ENCODE measurements at regions not wholly inside any gene's neighbourhood (a gene's known extent, or its start where the extent isn't known, plus 50 kb on each side); places are given as distances from the start of the nearest gene placed in this dataset.

- no peaks in the 10 kb centered on the region for H3K9me3 ChIP-seq (ENCODE audit: control insufficient read depth, low read length)
Observed at GRCh38 chr9:71582347-71582746, 186.0 kb downstream of the CEMIP2 start.

GRCh38 chr9:71581101-71581500, 187.2 kb downstream of the CEMIP2 start:
- no peak overlapping the region for H3K4me3 Mint-ChIP-seq
- no peak overlapping the region for H3K27ac Mint-ChIP-seq
- H3K9me3 Mint-ChIP-seq = no peaks in the 10 kb centered on the region
- 98% methylated on average over 2 of the region's 2 CpGs; no CpG with 5 or more reads in 1 of the 2 experiments for WGBS, 2 experiments (ENCODE audit: insufficient coverage in 1 of 2, insufficient read length in 1 of 2)
- Histone ChIP-seq H3K4me3 (ENCODE audit: low read length) (no peak overlapping the region), H3K4me1 (ENCODE audit: control insufficient read depth, insufficient read depth, low read length) (peaks cover 4% of the 10 kb centered on the region), H3K27me3 (ENCODE audit: control insufficient read depth, insufficient read depth, low read length, poor library complexity, severe bottlenecking) (no peaks in the 10 kb centered on the region), H3K9ac (ENCODE audit: extremely low read depth, low read length, poor library complexity, severe bottlenecking) (no peak overlapping the region), H3K9me3 (ENCODE audit: control insufficient read depth, low read length) (no peaks in the 10 kb centered on the region), H3K27ac (ENCODE audit: low read depth, low read length) (no peak overlapping the region), H3K36me3 (ENCODE audit: control insufficient read depth, insufficient read depth, low read length) (no peaks in the 10 kb centered on the region)
- H3K36me3 Mint-ChIP-seq (ENCODE audit: low read depth) = no peaks in the 10 kb centered on the region
- DNase-seq = no peak
- TF ChIP-seq CTCF (conservative IDR thresholded peaks at IDR 0.05) = no peak
- peaks cover 7% of the 10 kb centered on the region for H3K4me1 Mint-ChIP-seq
- H3K27me3 Mint-ChIP-seq (ENCODE audit: insufficient read depth) = no peaks in the 10 kb centered on the region

More at GRCh38 chr9:71582347-71582746, 186.0 kb downstream of the CEMIP2 start:
- 88 to 90% methylated on average over 2 of the region's 2 CpGs for WGBS, 2 experiments (ENCODE audit: insufficient coverage in 1 of 2, insufficient read length in 1 of 2)
- Histone ChIP-seq H3K4me3 (ENCODE audit: low read length) (no peak overlapping the region), H3K36me3 (ENCODE audit: control insufficient read depth, insufficient read depth, low read length) (no peaks in the 10 kb centered on the region), H3K9ac (ENCODE audit: extremely low read depth, low read length, poor library complexity, severe bottlenecking) (no peak overlapping the region), H3K27ac (ENCODE audit: low read depth, low read length) (no peak overlapping the region), H3K27me3 (ENCODE audit: control insufficient read depth, insufficient read depth, low read length, poor library complexity, severe bottlenecking) (no peaks in the 10 kb centered on the region), H3K4me1 (ENCODE audit: control insufficient read depth, insufficient read depth, low read length) (peaks cover 4% of the 10 kb centered on the region)
- no peak for TF ChIP-seq CTCF (conservative IDR thresholded peaks at IDR 0.05)
- DNase-seq = no peak
- H3K9me3 Mint-ChIP-seq = no peaks in the 10 kb centered on the region
- H3K27me3 Mint-ChIP-seq (ENCODE audit: insufficient read depth) = no peaks in the 10 kb centered on the region
- H3K36me3 Mint-ChIP-seq (ENCODE audit: low read depth) = no peaks in the 10 kb centered on the region
- H3K27ac Mint-ChIP-seq = no peak overlapping the region
- no peak overlapping the region for H3K4me3 Mint-ChIP-seq
- H3K4me1 Mint-ChIP-seq = peaks cover 7% of the 10 kb centered on the region

- Histone ChIP-seq H3K36me3 (ENCODE audit: control insufficient read depth, insufficient read depth, low read length) (no peaks in the 10 kb centered on the region), H3K4me1 (ENCODE audit: control insufficient read depth, insufficient read depth, low read length) (peaks cover 3% of the 10 kb centered on the region), H3K9ac (ENCODE audit: extremely low read depth, low read length, poor library complexity, severe bottlenecking) (no peak overlapping the region), H3K4me3 (ENCODE audit: low read length) (no peak overlapping the region), H3K27ac (ENCODE audit: low read depth, low read length) (no peak overlapping the region), H3K27me3 (ENCODE audit: control insufficient read depth, insufficient read depth, low read length, poor library complexity, severe bottlenecking) (no peaks in the 10 kb centered on the region), H3K9me3 (ENCODE audit: control insufficient read depth, low read length) (no peaks in the 10 kb centered on the region)
- TF ChIP-seq CTCF (conservative IDR thresholded peaks at IDR 0.05) = no peak
- Mint-ChIP-seq H3K27ac (no peak overlapping the region), H3K9me3 (no peaks in the 10 kb centered on the region), H3K4me3 (no peak overlapping the region), H3K36me3 (ENCODE audit: low read depth) (no peaks in the 10 kb centered on the region), H3K4me1 (peaks cover 8% of the 10 kb centered on the region), H3K27me3 (ENCODE audit: insufficient read depth) (no peaks in the 10 kb centered on the region)
- WGBS, 2 experiments (ENCODE audit: insufficient coverage in 1 of 2, insufficient read length in 1 of 2) = 96 to 100% methylated on average over 4 of the region's 4 CpGs
- DNase-seq = no peak
Observed at GRCh38 chr9:71571186-71571585, 197.1 kb downstream of the CEMIP2 start.

All from endodermal cell (in vitro differentiated cells).